NOMO-1 (cell line): ENCODE measurements at regions not wholly inside any gene's neighbourhood (a gene's known extent, or its start where the extent isn't known, plus 50 kb on each side); places are given as distances from the start of the nearest gene placed in this dataset.

Experiments used
- DNase-seq, 2 experiments: peaks; one replicate each; lab custom pipeline; 2025; ENCODE audit not compliant: unreplicated experiment in 2 of 2; lab: John Stamatoyannopoulos, UW

GRCh38 chr18:10265560-10266333 lies 188.7 kb upstream of the APCDD1 start:
- DNase-seq, result peak; percentile 34 to 81

GRCh38 chr18:10266334-10266590 lies 188.2 kb upstream of the APCDD1 start:
- no peak for DNase-seq

- DNase-seq, result peak in 1 of 2 experiments; percentile 26
Observed at GRCh38 chr18:10269261-10269660, 185.2 kb upstream of the APCDD1 start.

- DNase-seq, result no peak
Observed at GRCh38 chr18:10270151-10270571, 184.3 kb upstream of the APCDD1 start.

GRCh38 chr18:10271481-10271880 lies 183.0 kb upstream of the APCDD1 start:
- no peak for DNase-seq

- no peak for DNase-seq
Observed at GRCh38 chr18:10274301-10274700, 180.1 kb upstream of the APCDD1 start.

- no peak for DNase-seq
Observed at GRCh38 chr18:10275486-10275885, 178.9 kb upstream of the APCDD1 start.

- no peak for DNase-seq
Observed at GRCh38 chr18:10278265-10278664, 176.2 kb upstream of the APCDD1 start.

GRCh38 chr18:10279471-10279870 lies 175.0 kb upstream of the APCDD1 start:
- no peak for DNase-seq

- DNase-seq, result no peak
Observed at GRCh38 chr18:10279905-10280644, 174.4 kb upstream of the APCDD1 start.

GRCh38 chr18:10284540-10285282 lies 169.7 kb upstream of the APCDD1 start:
- DNase-seq, result peak in 1 of 2 experiments; percentile 56

- peak; percentile 88 to 94 for DNase-seq
Observed at GRCh38 chr18:10285283-10285640, 169.2 kb upstream of the APCDD1 start.

- no peak for DNase-seq
Observed at GRCh38 chr18:10286580-10287150, 167.8 kb upstream of the APCDD1 start.

GRCh38 chr18:10289251-10289650 lies 165.2 kb upstream of the APCDD1 start:
- no peak for DNase-seq

GRCh38 chr18:10289951-10290637 lies 164.3 kb upstream of the APCDD1 start:
- DNase-seq, result peak; percentile 85 to 90

- DNase-seq, result peak in 1 of 2 experiments; percentile 39
Observed at GRCh38 chr18:10290638-10291235, 163.7 kb upstream of the APCDD1 start.

- no peak for DNase-seq
Observed at GRCh38 chr18:10291568-10291981, 162.9 kb upstream of the APCDD1 start.

GRCh38 chr18:10293966-10294365 lies 160.5 kb upstream of the APCDD1 start:
- DNase-seq, result peak; percentile 49 to 67

GRCh38 chr18:10295751-10296150 lies 158.7 kb upstream of the APCDD1 start:
- DNase-seq, result no peak

- DNase-seq, result no peak
Observed at GRCh38 chr18:10296491-10296890, 157.9 kb upstream of the APCDD1 start.
